ENCODE measurements at regions not wholly inside any gene's neighbourhood (a gene's known extent, or its start where the extent isn't known, plus 50 kb on each side); places are given as distances from the start of the nearest gene placed in this dataset.

DNA sequence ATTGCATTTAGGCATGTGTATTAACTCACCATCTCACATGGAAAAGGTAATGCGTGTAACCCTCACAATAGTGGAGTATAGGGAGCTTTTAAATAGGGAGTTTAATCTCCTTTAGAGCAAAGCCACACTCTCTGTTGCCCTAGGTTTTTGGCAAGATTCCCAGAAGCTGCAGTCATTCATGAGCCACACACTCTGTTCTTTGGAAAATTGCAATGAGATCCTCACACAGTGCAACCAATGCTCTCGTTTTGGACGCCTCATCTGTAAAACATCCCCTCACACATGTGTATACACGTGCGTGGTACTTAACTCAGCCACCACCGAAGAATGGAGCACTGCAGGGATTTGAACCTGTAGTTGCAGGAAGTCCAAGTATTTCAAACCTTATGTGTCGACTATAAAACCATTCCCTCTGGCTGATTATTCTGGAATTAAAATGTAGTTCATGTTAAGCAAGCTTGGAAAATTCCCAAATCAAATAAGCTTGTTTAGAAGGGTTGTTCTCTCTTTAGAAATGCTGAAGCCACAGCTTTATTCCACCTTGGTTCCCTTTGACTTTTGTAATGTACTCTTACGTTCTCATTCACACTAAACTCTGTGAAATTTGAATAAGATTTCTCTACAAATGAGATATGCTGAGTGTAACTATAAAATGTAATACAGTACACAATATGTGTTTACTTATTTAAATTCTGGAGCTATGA is 489.8 kb upstream of the MANEA start:
- DNase-seq, result peak; percentile 33
- TF ChIP-seq, protein P1, sequence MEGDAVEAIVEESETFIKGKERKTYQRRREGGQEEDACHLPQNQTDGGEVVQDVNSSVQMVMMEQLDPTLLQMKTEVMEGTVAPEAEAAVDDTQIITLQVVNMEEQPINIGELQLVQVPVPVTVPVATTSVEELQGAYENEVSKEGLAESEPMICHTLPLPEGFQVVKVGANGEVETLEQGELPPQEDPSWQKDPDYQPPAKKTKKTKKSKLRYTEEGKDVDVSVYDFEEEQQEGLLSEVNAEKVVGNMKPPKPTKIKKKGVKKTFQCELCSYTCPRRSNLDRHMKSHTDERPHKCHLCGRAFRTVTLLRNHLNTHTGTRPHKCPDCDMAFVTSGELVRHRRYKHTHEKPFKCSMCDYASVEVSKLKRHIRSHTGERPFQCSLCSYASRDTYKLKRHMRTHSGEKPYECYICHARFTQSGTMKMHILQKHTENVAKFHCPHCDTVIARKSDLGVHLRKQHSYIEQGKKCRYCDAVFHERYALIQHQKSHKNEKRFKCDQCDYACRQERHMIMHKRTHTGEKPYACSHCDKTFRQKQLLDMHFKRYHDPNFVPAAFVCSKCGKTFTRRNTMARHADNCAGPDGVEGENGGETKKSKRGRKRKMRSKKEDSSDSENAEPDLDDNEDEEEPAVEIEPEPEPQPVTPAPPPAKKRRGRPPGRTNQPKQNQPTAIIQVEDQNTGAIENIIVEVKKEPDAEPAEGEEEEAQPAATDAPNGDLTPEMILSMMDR (IDR thresholded peaks at IDR 0.05), result no peak
- no peak overlapping the region for H3K27ac Mint-ChIP-seq
- no peaks in the 10 kb centered on the region for H3K4me1 Mint-ChIP-seq (ENCODE audit: low read depth)
- H3K36me3 Mint-ChIP-seq (ENCODE audit: low read depth), result no peaks in the 10 kb centered on the region
- H3K9me3 Mint-ChIP-seq, result peaks cover 9% of the 10 kb centered on the region
- H3K27me3 Mint-ChIP-seq (ENCODE audit: insufficient read depth), result no peaks in the 10 kb centered on the region
- H3K4me3 Mint-ChIP-seq, result no peak overlapping the region

DNA sequence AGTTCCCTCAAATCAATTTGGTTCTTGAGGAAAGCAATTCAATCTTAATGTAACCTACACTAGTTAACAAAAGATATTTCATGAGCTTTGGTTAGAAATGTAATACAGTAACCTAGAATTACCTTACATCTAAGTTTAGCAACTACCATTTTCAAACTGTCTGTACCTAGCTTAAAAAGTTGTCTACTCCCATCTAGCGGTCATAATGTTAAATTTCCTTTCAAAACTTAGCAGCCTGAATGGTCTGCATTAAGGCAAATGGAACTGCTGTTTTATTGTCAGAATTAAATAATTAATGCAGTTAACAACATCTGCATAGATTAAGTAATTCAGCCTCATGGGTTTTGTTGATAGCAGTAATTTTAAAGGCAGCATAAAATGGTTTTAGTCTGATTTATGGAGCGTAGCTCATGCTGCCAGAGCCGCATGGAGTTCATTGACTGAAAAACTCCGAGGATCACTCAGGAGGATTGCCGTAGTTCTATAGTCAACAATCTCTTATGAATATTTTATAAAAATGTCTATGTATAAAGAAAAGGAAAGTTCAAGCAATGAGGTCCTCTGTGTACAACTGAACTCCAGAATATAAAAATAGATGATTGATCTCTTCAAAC is 485.4 kb upstream of the MANEA start:
- Mint-ChIP-seq H3K27ac (no peak overlapping the region), H3K4me3 (no peak overlapping the region), H3K27me3 (ENCODE audit: insufficient read depth) (no peaks in the 10 kb centered on the region), H3K36me3 (ENCODE audit: low read depth) (no peaks in the 10 kb centered on the region), H3K4me1 (ENCODE audit: low read depth) (no peaks in the 10 kb centered on the region; the same call in 1 of the 2 replicates), H3K9me3 (no peaks in the 10 kb centered on the region)
- TF ChIP-seq, protein P1 (IDR thresholded peaks at IDR 0.05), result peak; percentile 77
- peak; percentile 50 for DNase-seq

DNA sequence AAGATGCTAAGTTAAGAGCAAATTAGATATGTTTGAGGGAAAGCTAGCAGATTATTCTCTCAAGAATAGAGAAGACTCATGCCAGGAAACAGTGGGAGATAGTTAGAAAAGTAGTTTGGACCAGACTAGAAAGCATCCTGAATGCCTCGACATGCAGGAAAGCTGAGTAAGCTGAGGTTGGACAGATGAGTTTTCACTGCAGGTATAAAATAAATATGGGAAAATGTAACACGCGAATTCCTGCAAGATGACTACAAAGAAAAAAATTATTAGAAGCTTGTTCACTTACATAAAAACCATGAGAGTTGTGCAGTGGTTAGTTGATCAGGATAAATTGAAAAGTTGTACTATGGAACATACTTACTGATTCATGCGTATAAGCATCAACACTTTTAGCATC is 484.2 kb upstream of the MANEA start:
- TF ChIP-seq, protein P1 (IDR thresholded peaks at IDR 0.05), result no peak
- no peak for DNase-seq

DNA sequence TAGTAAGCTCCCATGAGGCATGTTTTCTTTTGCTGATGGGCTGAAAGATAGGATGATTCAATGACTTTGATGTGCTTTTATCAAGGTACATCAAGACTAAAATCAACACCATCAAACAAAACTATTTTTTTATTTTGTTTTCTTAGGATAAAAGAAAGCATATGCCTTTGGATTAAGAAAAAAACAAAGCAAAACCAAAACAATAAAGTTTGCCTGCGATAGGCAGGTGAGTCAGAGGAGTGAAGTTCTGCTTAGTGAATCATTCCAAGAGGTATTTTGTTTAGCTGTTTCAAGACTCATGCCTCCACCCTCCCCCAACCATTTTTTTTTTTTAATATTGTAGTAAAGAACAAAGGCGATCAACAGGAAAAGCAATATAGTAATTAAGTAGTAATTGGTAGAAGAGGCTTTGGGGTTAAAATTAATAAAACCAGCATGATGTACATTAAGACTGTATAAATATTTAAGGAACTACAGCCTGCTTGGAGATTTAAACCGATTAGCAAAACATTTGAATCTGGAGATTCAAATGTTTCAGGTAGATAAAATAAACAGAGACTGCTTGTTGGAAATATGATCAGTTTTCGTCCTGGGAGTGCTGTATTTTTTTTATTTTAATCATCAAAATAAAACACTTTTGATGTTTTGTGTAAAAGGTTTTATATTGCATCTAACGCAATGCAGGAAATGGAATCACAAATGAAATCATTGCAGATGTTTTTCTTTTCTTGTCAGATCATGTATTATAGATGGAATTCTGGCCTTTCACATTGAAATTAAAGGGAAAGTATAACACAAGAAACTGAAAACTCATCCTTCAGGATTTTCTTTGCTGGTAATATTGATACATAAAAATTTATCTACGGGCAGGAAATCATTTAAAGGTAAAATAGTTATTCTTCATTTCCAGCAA is 482.3 kb upstream of the MANEA start:
- Mint-ChIP-seq H3K9me3 (no peaks in the 10 kb centered on the region), H3K4me3 (no peak overlapping the region), H3K27me3 (ENCODE audit: insufficient read depth) (no peaks in the 10 kb centered on the region), H3K36me3 (ENCODE audit: low read depth) (no peaks in the 10 kb centered on the region), H3K4me1 (ENCODE audit: low read depth) (no peaks in the 10 kb centered on the region; the same call in 1 of the 2 replicates), H3K27ac (no peak overlapping the region)
- TF ChIP-seq, protein P1 (IDR thresholded peaks at IDR 0.05), result no peak
- peak; percentile 20 for DNase-seq

More for the DNA sequence above, 484.2 kb upstream of the MANEA start:
- Mint-ChIP-seq H3K4me1 (ENCODE audit: low read depth) (no peaks in the 10 kb centered on the region; the same call in 1 of the 2 replicates), H3K27ac (no peak overlapping the region), H3K36me3 (ENCODE audit: low read depth) (no peaks in the 10 kb centered on the region), H3K27me3 (ENCODE audit: insufficient read depth) (no peaks in the 10 kb centered on the region), H3K9me3 (no peaks in the 10 kb centered on the region), H3K4me3 (no peak overlapping the region)

DNA sequence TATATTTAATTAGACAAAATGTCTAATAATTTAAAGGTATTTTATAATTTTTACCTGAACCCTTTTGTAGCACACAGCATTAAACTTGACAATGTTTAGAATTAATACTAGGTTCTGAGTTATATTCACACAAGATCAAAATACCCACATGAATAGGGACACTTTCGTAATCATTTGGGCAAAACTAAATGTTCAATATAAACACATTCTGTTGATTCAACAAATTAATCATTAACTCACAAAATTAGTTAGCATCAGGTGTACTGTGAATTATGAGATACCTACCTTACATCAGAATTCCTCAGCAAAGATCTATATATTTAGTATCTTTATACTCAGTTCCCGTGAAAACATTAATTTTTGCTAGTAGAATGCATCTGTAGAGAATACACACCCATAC is 481.5 kb upstream of the MANEA start:
- H3K27ac Mint-ChIP-seq, result no peak overlapping the region
- no peaks in the 10 kb centered on the region for H3K27me3 Mint-ChIP-seq (ENCODE audit: insufficient read depth)
- no peaks in the 10 kb centered on the region; the same call in 1 of the 2 replicates for H3K4me1 Mint-ChIP-seq (ENCODE audit: low read depth)
- no peak overlapping the region for H3K4me3 Mint-ChIP-seq
- no peaks in the 10 kb centered on the region for H3K9me3 Mint-ChIP-seq
- TF ChIP-seq, protein P1 (IDR thresholded peaks at IDR 0.05), result no peak
- no peak for DNase-seq
- no peaks in the 10 kb centered on the region for H3K36me3 Mint-ChIP-seq (ENCODE audit: low read depth)
